ENCODE measurements at regions not wholly inside any gene's neighbourhood (a gene's known extent, or its start where the extent isn't known, plus 50 kb on each side); places are given as distances from the start of the nearest gene placed in this dataset.
"Not testable (repeated sequence)": the region's sequence is repeated elsewhere in the genome, so short reads cannot be mapped to it uniquely, and the experiment has no call there.

- Histone ChIP-seq H3K36me3 (replicated peaks in 1 of 2; ENCODE audit: insufficient read depth in 1 of 2, low read depth in 2 of 2) (no peaks in the 10 kb centered on the region), H3K4me3 (no peak overlapping the region), H3K4me1 (peaks cover 11% of the 10 kb centered on the region), H3K27me3 (no peaks in the 10 kb centered on the region), H3K9me3 (no peaks in the 10 kb centered on the region), H3K27ac (no peak overlapping the region)
- intact Hi-C loops (cut with DNase I) = no loop called here
- ATAC-seq = no peak
- 68 to 71% methylated on average over 3 of the region's 3 CpGs for WGBS, 2 donors
- no peak for DNase-seq
- no peak for TF ChIP-seq POLR2A (IDR thresholded peaks at IDR 0.05)
- no peak for TF ChIP-seq CTCF (IDR thresholded peaks at IDR 0.05)
Observed at GRCh38 chr5:164235300-164235891, 730.0 kb downstream of the MAT2B start.

DNA sequence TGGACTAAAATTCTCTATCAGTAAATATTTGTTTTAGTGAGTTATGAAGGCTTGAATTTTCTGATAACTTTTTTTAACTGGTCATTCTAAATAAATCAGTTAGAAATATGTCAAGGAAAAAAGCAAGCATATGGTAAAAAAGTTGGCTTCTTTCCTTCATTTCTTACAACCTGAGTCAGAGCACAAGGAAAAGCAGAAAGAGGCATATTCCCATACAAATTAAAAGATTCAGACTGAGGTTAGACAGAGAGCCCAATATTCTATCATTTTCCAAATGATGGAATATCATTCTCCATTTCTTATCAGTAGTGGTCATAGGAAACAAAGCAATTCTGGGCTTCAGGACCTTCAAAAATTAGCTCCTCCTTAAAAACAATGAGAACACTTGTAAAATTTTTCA lies 732.1 kb downstream of the MAT2B start:
- no peaks in the 10 kb centered on the region for H3K36me3 ChIP-seq (replicated peaks in 1 of 2; ENCODE audit: insufficient read depth in 1 of 2, low read depth in 2 of 2)
- no peak overlapping the region for H3K4me3 ChIP-seq
- H3K9me3 ChIP-seq = no peaks in the 10 kb centered on the region
- ATAC-seq (no peak), DNase-seq (no peak)
- H3K27ac ChIP-seq = no peak overlapping the region
- H3K4me1 ChIP-seq = peaks cover 11% of the 10 kb centered on the region
- no peaks in the 10 kb centered on the region for H3K27me3 ChIP-seq
- intact Hi-C loops (cut with DNase I) = no loop called here
- TF ChIP-seq POLR2A (IDR thresholded peaks at IDR 0.05) (no peak), CTCF (IDR thresholded peaks at IDR 0.05) (no peak)

- intact Hi-C loops (cut with DNase I); H3K9me3 ChIP-seq; H3K4me3 ChIP-seq; H3K27ac ChIP-seq; DNase-seq; H3K36me3 ChIP-seq (replicated peaks in 1 of 2; ENCODE audit: insufficient read depth in 1 of 2, low read depth in 2 of 2); H3K4me1 ChIP-seq; H3K27me3 ChIP-seq; ATAC-seq: not testable (repeated sequence)
Observed at GRCh38 chr5:164251781-164252180, 746.4 kb downstream of the MAT2B start.

DNA sequence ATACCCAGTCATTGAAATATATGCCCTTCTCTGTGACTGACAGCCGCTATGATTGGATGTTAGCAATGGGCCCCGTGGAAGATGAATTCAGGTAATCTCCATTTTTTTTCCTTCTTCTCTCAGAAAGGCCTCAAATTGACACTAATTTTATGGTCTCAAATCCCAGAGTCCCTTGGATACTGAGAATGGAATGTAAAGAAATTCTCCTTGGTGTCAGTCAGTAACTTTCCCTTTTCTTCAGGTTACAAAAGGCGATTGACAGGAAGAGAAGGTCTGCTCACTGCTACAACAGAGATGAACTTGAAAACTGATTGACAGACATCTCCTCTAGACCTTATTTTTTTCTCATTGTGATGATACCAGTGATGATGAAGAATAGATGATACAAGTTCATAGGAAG lies 748.3 kb downstream of the MAT2B start:
- no peak for DNase-seq
- no peaks in the 10 kb centered on the region for H3K4me1 ChIP-seq
- no peak overlapping the region for H3K27ac ChIP-seq
- no peaks in the 10 kb centered on the region for H3K27me3 ChIP-seq
- 80 to 85% methylated on average over 3 of the region's 3 CpGs for WGBS, 2 donors
- no peaks in the 10 kb centered on the region for H3K36me3 ChIP-seq (replicated peaks in 1 of 2; ENCODE audit: insufficient read depth in 1 of 2, low read depth in 2 of 2)
- no peaks in the 10 kb centered on the region for H3K9me3 ChIP-seq
- H3K4me3 ChIP-seq = no peak overlapping the region
- ATAC-seq = no peak
- intact Hi-C loops (cut with DNase I) = no loop called here
- TF ChIP-seq CTCF (IDR thresholded peaks at IDR 0.05) (no peak), POLR2A (IDR thresholded peaks at IDR 0.05) (no peak)

DNA sequence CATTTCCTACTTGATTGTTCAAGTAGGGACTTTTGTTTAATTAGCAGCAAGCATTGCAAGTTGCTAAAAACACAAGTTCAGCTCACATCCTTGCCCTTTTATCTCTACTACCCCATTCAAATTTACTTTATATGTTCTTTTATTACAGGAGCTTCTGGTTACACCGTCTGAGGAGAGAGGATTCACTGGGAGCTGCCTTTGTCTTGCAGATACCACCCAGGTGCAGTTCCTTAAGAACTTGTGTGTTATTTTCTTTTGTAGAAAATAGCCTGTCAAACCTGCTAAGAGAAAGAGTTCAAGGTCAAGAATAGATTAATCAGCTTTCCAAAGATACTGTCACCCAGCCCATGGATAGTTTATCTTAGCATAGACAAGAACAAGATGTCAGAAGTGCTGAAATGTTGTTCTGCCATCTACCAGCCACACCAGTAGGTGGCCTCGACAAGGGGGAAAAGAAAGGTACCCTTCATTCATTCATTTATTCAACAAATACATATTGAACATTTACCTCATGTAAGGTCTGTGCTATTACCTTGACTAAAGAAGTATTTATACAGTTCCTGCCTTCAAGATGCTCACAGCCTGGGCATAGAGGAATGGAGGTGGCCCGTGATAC lies 750.3 kb downstream of the MAT2B start:
- Histone ChIP-seq H3K4me1 (no peaks in the 10 kb centered on the region), H3K27ac (no peak overlapping the region), H3K4me3 (no peak overlapping the region), H3K27me3 (no peaks in the 10 kb centered on the region), H3K36me3 (replicated peaks in 1 of 2; ENCODE audit: insufficient read depth in 1 of 2, low read depth in 2 of 2) (no peaks in the 10 kb centered on the region), H3K9me3 (no peaks in the 10 kb centered on the region)
- ATAC-seq (no peak), DNase-seq (no peak)
- 61 to 71% methylated on average over 3 of the region's 3 CpGs for WGBS, 2 donors
- TF ChIP-seq CTCF (IDR thresholded peaks at IDR 0.05) (no peak), POLR2A (IDR thresholded peaks at IDR 0.05) (no peak)
- intact Hi-C loops (cut with DNase I) = no loop called here
